Activated naive CD4-positive, alpha-beta T cell treated with anti-CD3 and anti-CD28 coated beads, Interleukin-2, amount 10 ng/mL, durations not matched to agents 7 days and 5 days (primary cell): ENCODE measurements at regions not wholly inside any gene's neighbourhood (a gene's known extent, or its start where the extent isn't known, plus 50 kb on each side); places are given as distances from the start of the nearest gene placed in this dataset.

Experiments used
- CTCF ChIA-PET: fragments of 350-600 bp; sonication (Branson Sonifier 250); formaldehyde crosslinking; loops from one replicate; lab custom pipeline; 2021; ENCODE audit warnings: antibody characterized with exemption; lab: Charles Lee
- DNase-seq: peaks from one replicate; pipeline ENCODE4 v3.0.0-alpha.2; 2020
- H3K27ac Mint-ChIP-seq: one replicate; pipeline ENCODE4 v1.8.0; 2021; ENCODE audit warnings: mild to moderate bottlenecking, moderate library complexity, mixed read lengths
- H3K27me3 Mint-ChIP-seq: one replicate; pipeline ENCODE4 v1.8.0; 2021; ENCODE audit warnings: mild to moderate bottlenecking, mixed read lengths
- H3K36me3 Mint-ChIP-seq: one replicate; pipeline ENCODE4 v1.8.0; 2021; ENCODE audit warnings: mixed read lengths
- H3K4me1 Mint-ChIP-seq: one replicate; pipeline ENCODE4 v1.8.0; 2021; ENCODE audit warnings: mixed read lengths
- H3K4me3 Mint-ChIP-seq: one replicate; pipeline ENCODE4 v1.8.0; 2021; ENCODE audit warnings: mild to moderate bottlenecking, moderate library complexity, mixed read lengths
- H3K9me3 Mint-ChIP-seq: one replicate; pipeline ENCODE4 v1.8.0; 2021; ENCODE audit warnings: mixed read lengths

- CTCF ChIA-PET = no interaction called here
- H3K27ac Mint-ChIP-seq = no peak overlapping the region
- H3K27me3 Mint-ChIP-seq = no peaks in the 10 kb centered on the region
- H3K36me3 Mint-ChIP-seq = peaks cover 44% of the 10 kb centered on the region
- H3K9me3 Mint-ChIP-seq = peaks cover 3% of the 10 kb centered on the region
- DNase-seq = no peak
- H3K4me3 Mint-ChIP-seq = no peak overlapping the region
- peaks cover 6% of the 10 kb centered on the region for H3K4me1 Mint-ChIP-seq
These were observed 118.1 kb upstream of the FOXN3 start for GRCh38 chr14:89534902-89535685.

- no peak for DNase-seq
- Mint-ChIP-seq H3K4me3 (no peak overlapping the region), H3K27me3 (no peaks in the 10 kb centered on the region), H3K36me3 (peaks cover 44% of the 10 kb centered on the region), H3K9me3 (peaks cover 4% of the 10 kb centered on the region), H3K27ac (no peak overlapping the region), H3K4me1 (no peaks in the 10 kb centered on the region)
- CTCF ChIA-PET = interaction anchor here (0.6 kb wide), 1 partner anchor 55 kb away, joined by 3 read pairs; no protein-coding TSS in a partner anchor
These were observed 116.7 kb upstream of the FOXN3 start for GRCh38 chr14:89533766-89534165.

GRCh38 chr14:89533136-89533535 lies 116.1 kb upstream of the FOXN3 start:
- H3K27me3 Mint-ChIP-seq = no peaks in the 10 kb centered on the region
- no peak overlapping the region for H3K4me3 Mint-ChIP-seq
- DNase-seq = no peak
- no peaks in the 10 kb centered on the region for H3K4me1 Mint-ChIP-seq
- H3K27ac Mint-ChIP-seq = no peak overlapping the region
- peaks cover 46% of the 10 kb centered on the region for H3K36me3 Mint-ChIP-seq
- CTCF ChIA-PET = no interaction called here
- peaks cover 4% of the 10 kb centered on the region for H3K9me3 Mint-ChIP-seq

GRCh38 chr14:89531661-89532335 lies 114.8 kb upstream of the FOXN3 start:
- no peaks in the 10 kb centered on the region for H3K4me1 Mint-ChIP-seq
- CTCF ChIA-PET = no interaction called here
- H3K27me3 Mint-ChIP-seq = no peaks in the 10 kb centered on the region
- peaks cover 6% of the 10 kb centered on the region for H3K9me3 Mint-ChIP-seq
- H3K36me3 Mint-ChIP-seq = peaks cover 40% of the 10 kb centered on the region
- H3K4me3 Mint-ChIP-seq = no peak overlapping the region
- no peak for DNase-seq
- no peak overlapping the region for H3K27ac Mint-ChIP-seq

GRCh38 chr14:89524990-89525667 lies 108.1 kb upstream of the FOXN3 start:
- H3K27ac Mint-ChIP-seq = no peak overlapping the region

GRCh38 chr14:89524412-89524811 lies 107.4 kb upstream of the FOXN3 start:
- Mint-ChIP-seq H3K9me3 (peaks cover 24% of the 10 kb centered on the region), H3K27ac (no peak overlapping the region), H3K4me3 (no peak overlapping the region), H3K36me3 (peaks cover 51% of the 10 kb centered on the region), H3K27me3 (no peaks in the 10 kb centered on the region), H3K4me1 (peaks cover 14% of the 10 kb centered on the region)
- no peak for DNase-seq
- CTCF ChIA-PET = no interaction called here

More at GRCh38 chr14:89524990-89525667, 108.1 kb upstream of the FOXN3 start:
- H3K4me1 Mint-ChIP-seq = peaks cover 14% of the 10 kb centered on the region
- no peaks in the 10 kb centered on the region for H3K27me3 Mint-ChIP-seq
- CTCF ChIA-PET = no interaction called here
- peaks cover 22% of the 10 kb centered on the region for H3K9me3 Mint-ChIP-seq
- no peak for DNase-seq
- H3K4me3 Mint-ChIP-seq = no peak overlapping the region
- H3K36me3 Mint-ChIP-seq = peaks cover 53% of the 10 kb centered on the region

GRCh38 chr14:89521988-89522387 lies 105.0 kb upstream of the FOXN3 start:
- Mint-ChIP-seq H3K4me1 (peaks cover 26% of the 10 kb centered on the region), H3K27ac (no peak overlapping the region), H3K9me3 (peaks cover 24% of the 10 kb centered on the region), H3K36me3 (peaks cover 57% of the 10 kb centered on the region), H3K27me3 (no peaks in the 10 kb centered on the region), H3K4me3 (no peak overlapping the region)
- no peak for DNase-seq
- CTCF ChIA-PET = no interaction called here

GRCh38 chr14:89519040-89519439 lies 102.0 kb upstream of the FOXN3 start:
- H3K27ac Mint-ChIP-seq = no peak overlapping the region
- H3K9me3 Mint-ChIP-seq = peaks cover 19% of the 10 kb centered on the region
- H3K4me1 Mint-ChIP-seq = peaks cover 16% of the 10 kb centered on the region
- H3K27me3 Mint-ChIP-seq = no peaks in the 10 kb centered on the region
- H3K4me3 Mint-ChIP-seq = no peak overlapping the region
- H3K36me3 Mint-ChIP-seq = peaks cover 58% of the 10 kb centered on the region
- CTCF ChIA-PET = no interaction called here
- DNase-seq = no peak

- H3K9me3 Mint-ChIP-seq = peaks cover 9% of the 10 kb centered on the region
- peaks cover 33% of the 10 kb centered on the region for H3K4me1 Mint-ChIP-seq
- H3K36me3 Mint-ChIP-seq = peaks cover 65% of the 10 kb centered on the region
- H3K4me3 Mint-ChIP-seq = no peak overlapping the region
- DNase-seq = no peak
- CTCF ChIA-PET = no interaction called here
- H3K27me3 Mint-ChIP-seq = no peaks in the 10 kb centered on the region
- H3K27ac Mint-ChIP-seq = no peak overlapping the region
These were observed 99.1 kb upstream of the FOXN3 start for GRCh38 chr14:89516173-89516572.

GRCh38 chr14:89514601-89515000 lies 97.6 kb upstream of the FOXN3 start:
- no peak for DNase-seq
- H3K4me3 Mint-ChIP-seq = no peak overlapping the region
- CTCF ChIA-PET = no interaction called here

GRCh38 chr14:89509891-89510290 lies 92.9 kb upstream of the FOXN3 start:
- DNase-seq = no peak
- Mint-ChIP-seq H3K27ac (peak overlapping the region; percentile 93), H3K4me1 (peaks cover 57% of the 10 kb centered on the region), H3K4me3 (no peak overlapping the region), H3K9me3 (no peaks in the 10 kb centered on the region), H3K36me3 (peaks cover 41% of the 10 kb centered on the region), H3K27me3 (no peaks in the 10 kb centered on the region)
- CTCF ChIA-PET = interaction anchor here (0.8 kb wide), 1 partner anchor 67 kb away, joined by 3 read pairs; no protein-coding TSS in a partner anchor

More at GRCh38 chr14:89514601-89515000, 97.6 kb upstream of the FOXN3 start:
- Mint-ChIP-seq H3K27me3 (no peaks in the 10 kb centered on the region), H3K4me1 (peaks cover 49% of the 10 kb centered on the region), H3K36me3 (peaks cover 64% of the 10 kb centered on the region), H3K27ac (no peak overlapping the region), H3K9me3 (peaks cover 7% of the 10 kb centered on the region)

GRCh38 chr14:89508863-89509262 lies 91.8 kb upstream of the FOXN3 start:
- no peaks in the 10 kb centered on the region for H3K9me3 Mint-ChIP-seq
- DNase-seq = no peak
- no peaks in the 10 kb centered on the region for H3K27me3 Mint-ChIP-seq
- peak overlapping the region; percentile 78 for H3K27ac Mint-ChIP-seq
- no peak overlapping the region for H3K4me3 Mint-ChIP-seq
- peaks cover 38% of the 10 kb centered on the region for H3K36me3 Mint-ChIP-seq
- CTCF ChIA-PET = interaction anchor here (0.5 kb wide), 1 partner anchor 500 kb away, joined by 3 read pairs; no protein-coding TSS in a partner anchor
- H3K4me1 Mint-ChIP-seq = peaks cover 66% of the 10 kb centered on the region

- no peak for DNase-seq
- Mint-ChIP-seq H3K9me3 (no peaks in the 10 kb centered on the region), H3K36me3 (peaks cover 39% of the 10 kb centered on the region), H3K4me1 (peaks cover 70% of the 10 kb centered on the region), H3K27me3 (no peaks in the 10 kb centered on the region), H3K27ac (peak overlapping the region; percentile 59), H3K4me3 (no peak overlapping the region)
- CTCF ChIA-PET = interaction anchor here (0.5 kb wide), 1 partner anchor 499 kb away, joined by 3 read pairs; no protein-coding TSS in a partner anchor
These were observed 91.0 kb upstream of the FOXN3 start for GRCh38 chr14:89507926-89508460.

GRCh38 chr14:89507521-89507920 lies 90.5 kb upstream of the FOXN3 start:
- DNase-seq = no peak
- H3K9me3 Mint-ChIP-seq = no peaks in the 10 kb centered on the region
- H3K4me3 Mint-ChIP-seq = no peak overlapping the region
- peaks cover 72% of the 10 kb centered on the region for H3K4me1 Mint-ChIP-seq
- no peaks in the 10 kb centered on the region for H3K27me3 Mint-ChIP-seq
- H3K27ac Mint-ChIP-seq = no peak overlapping the region
- H3K36me3 Mint-ChIP-seq = peaks cover 40% of the 10 kb centered on the region
- CTCF ChIA-PET = no interaction called here
